ENCODE measurements at regions not wholly inside any gene's neighbourhood (a gene's known extent, or its start where the extent isn't known, plus 50 kb on each side); places are given as distances from the start of the nearest gene placed in this dataset.
"Not testable (repeated sequence)": the region's sequence is repeated elsewhere in the genome, so short reads cannot be mapped to it uniquely, and the experiment has no call there.

DNA sequence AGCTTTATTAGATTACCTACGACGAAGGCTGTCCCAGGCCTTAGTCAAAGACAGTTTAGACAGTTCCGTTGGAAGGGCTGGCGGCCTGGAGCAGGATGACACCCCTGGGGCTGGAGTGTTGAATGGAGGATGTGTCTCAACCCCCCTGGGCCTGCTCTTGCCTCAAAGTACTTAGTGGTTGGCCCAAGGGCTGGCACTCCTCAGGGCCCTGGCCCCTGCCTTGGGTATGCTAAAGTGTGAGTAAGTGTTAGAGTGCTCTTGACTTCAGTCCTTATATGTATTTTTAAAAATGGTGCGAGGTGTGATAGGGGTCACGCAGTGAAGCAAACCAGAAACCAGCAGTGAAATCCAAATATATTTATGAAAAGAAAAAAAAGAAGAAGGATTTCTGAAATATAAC, 261.6 kb downstream of the KTN1 start:
- no peak for DNase-seq
- intact Hi-C loops (cut with DNase I) = no loop called here

- intact Hi-C loops (cut with DNase I) = no loop called here
Measured at GRCh38 chr14:55843718-55844403, 263.9 kb downstream of the KTN1 start.

GRCh38 chr14:55845963-55846825, 266.2 kb downstream of the KTN1 start:
- DNase-seq = no peak
- intact Hi-C loops (cut with DNase I) = no loop called here

More at GRCh38 chr14:55843718-55844403, 263.9 kb downstream of the KTN1 start:
- no peak for DNase-seq

GRCh38 chr14:55846826-55847446, 266.9 kb downstream of the KTN1 start:
- DNase-seq = peak in 5 of 10 donors; percentile 14 to 88 (median 50)
- intact Hi-C loops (cut with DNase I) = no loop called here

- DNase-seq = no peak
- intact Hi-C loops (cut with DNase I) = no loop called here
Measured at GRCh38 chr14:55847766-55848165, 267.8 kb downstream of the KTN1 start.

DNA sequence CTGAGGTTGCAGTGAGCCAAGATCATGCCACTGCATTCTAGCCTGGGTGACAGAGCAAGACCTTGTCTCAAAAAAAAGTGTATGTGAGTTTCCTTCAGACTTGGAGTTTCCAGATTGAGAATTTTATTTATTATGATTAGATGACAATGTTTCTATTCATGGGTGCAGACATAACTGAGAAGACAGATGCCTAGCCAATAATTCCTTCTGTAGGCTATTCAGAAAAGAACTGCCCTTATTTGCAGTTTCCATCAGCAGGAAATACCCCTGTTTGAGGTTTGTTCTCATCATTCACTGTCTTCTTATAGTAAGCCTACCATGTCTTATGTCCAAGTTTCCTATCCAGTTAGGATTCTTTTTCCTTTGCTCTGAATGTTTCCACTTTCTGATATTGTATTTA, 269.0 kb downstream of the KTN1 start:
- no peak for DNase-seq
- intact Hi-C loops (cut with DNase I) = no loop called here

GRCh38 chr14:55849833-55850232, 268.4 kb upstream of the PELI2 start:
- DNase-seq = no peak
- intact Hi-C loops (cut with DNase I) = no loop called here

- intact Hi-C loops (cut with DNase I) = no loop called here
- DNase-seq = no peak
Measured at GRCh38 chr14:55850825-55851241, 267.4 kb upstream of the PELI2 start.

DNA sequence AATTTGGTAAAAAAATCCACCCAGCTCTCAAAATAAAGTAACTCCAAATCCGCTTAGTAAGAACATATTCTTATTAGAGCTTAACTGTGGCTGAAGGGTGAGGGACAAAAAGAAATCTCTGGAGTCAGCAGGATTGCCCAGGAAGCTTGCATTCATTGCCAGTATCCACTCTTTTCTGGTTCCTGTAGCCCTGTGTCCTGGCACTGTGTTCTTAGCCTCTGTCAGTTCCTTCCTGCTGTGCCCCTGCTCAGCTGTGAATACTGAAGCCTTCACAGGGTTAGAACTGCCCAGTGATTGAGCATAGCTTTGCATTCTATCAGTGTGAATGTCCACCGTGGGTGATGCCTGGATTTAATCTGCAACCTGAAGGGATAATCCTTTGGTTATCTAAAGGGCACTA, 266.9 kb upstream of the PELI2 start:
- DNase-seq = no peak
- intact Hi-C loops (cut with DNase I) = no loop called here

GRCh38 chr14:55851961-55852360, 266.2 kb upstream of the PELI2 start:
- intact Hi-C loops (cut with DNase I) = no loop called here
- no peak for DNase-seq

GRCh38 chr14:55855751-55856150, 262.5 kb upstream of the PELI2 start:
- DNase-seq = no peak
- intact Hi-C loops (cut with DNase I) = no loop called here

DNA sequence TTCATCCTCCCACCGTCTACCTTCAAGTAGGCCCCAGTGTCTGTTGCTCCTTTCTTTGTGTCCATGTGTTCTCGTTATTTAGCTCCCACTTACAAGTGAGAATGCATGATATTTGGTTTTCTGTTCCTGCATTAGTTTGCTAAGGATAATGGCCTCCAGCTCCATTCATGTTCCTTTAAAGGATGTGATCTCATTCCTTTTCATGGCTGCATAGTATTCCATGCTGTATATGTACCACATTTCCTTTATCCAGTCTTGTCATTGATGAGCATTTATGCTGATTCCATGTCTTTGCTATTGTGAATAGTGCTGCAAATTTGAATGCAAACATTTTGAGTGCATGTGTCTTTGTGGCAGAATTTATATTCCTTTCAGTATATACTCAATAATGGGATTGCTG, 259.6 kb upstream of the PELI2 start:
- intact Hi-C loops (cut with DNase I) = no loop called here
- DNase-seq = no peak

DNA sequence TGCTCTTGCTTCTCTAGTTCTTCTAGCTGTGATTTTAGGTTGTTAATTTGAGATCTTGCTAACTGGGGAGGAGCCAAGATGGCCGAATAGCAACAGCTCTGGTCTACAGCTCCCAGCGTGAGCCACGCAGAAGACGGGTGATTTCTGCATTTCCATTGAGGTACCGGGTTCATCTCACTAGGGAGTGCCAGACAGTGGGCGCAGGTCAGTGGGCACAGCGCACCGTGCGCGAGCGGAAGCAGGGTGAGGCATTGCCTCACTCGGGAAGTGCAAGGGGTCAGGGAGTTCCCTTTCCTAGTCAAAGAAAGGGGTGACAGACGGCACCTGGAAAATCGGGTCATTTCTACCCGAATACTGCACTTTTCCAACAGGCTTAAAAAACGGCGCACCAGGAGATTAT, 256.6 kb upstream of the PELI2 start:
- DNase-seq; intact Hi-C loops (cut with DNase I): not testable (repeated sequence)

GRCh38 chr14:55864890-55865655, 253.1 kb upstream of the PELI2 start:
- peak in 1 of 10 donors; percentile 82 for DNase-seq
- intact Hi-C loops (cut with DNase I) = no loop called here

- DNase-seq = no peak
- intact Hi-C loops (cut with DNase I) = no loop called here
Measured at GRCh38 chr14:55867311-55867710, 250.9 kb upstream of the PELI2 start.

DNA sequence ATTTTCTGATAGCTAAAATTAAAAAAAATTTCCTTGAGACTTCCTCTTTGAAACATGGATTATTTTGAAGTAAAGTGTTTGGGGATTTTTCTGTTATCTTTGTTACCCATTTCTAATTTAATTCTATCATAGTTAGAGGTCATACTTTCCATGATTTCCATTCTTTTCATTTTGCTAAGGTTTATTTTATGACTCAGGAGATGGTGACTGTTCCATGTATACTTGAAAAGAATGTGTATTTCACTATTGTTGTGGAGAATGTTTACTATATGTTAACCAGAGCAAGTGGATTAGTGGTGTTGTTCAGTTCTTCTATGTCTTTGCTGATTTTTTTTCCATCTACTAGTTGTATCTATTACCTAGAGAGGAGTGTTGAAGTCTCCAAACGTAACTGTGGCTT, 250.5 kb upstream of the PELI2 start:
- intact Hi-C loops (cut with DNase I) = no loop called here

DNA sequence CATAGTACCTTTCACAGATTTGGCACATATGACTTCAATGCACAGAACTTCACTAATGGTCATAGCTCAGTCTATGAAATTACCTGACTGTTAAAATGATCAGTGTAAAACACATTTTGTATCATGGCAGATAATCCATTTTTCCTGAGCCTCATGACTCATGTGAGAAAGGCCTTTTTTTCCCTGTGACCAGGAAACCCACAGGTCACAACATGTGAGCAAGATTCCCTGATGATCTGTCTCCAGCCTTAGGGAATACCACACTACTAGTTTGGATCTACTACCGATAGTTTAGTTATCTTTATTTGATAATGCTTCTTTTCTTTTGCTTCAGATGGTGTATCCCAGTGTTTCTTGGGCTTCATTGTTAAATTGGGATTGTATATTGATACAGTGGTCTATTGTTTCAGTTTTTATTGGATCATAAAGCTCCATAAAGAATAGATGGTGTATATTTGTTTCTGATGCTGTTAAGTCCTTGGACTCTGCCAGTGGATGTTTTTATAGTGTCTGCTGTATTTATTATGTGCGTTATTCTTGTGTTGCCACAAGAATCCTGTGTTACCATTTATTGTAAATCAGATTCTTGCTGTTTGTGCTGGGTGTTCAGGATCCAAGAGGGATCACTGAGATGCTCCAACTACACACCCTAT, 248.7 kb upstream of the PELI2 start:
- DNase-seq = no peak
- intact Hi-C loops (cut with DNase I) = no loop called here

More for the DNA sequence above, 250.5 kb upstream of the PELI2 start:
- no peak for DNase-seq

GRCh38 chr14:55873169-55873568, 245.0 kb upstream of the PELI2 start:
- no peak for DNase-seq
- intact Hi-C loops (cut with DNase I) = no loop called here

- intact Hi-C loops (cut with DNase I) = no loop called here
- DNase-seq = peak in 2 of 10 donors; percentile 24 to 33
Measured at GRCh38 chr14:55874785-55875184, 243.4 kb upstream of the PELI2 start.

GRCh38 chr14:55877942-55878341, 240.3 kb upstream of the PELI2 start:
- no peak for DNase-seq
- intact Hi-C loops (cut with DNase I) = no loop called here
